Bronchial epithelial cell (primary cell): ENCODE measurements at regions not wholly inside any gene's neighbourhood (a gene's known extent, or its start where the extent isn't known, plus 50 kb on each side); places are given as distances from the start of the nearest gene placed in this dataset.
A peak's percentile ranks its signal among the peaks of the same experiment; 100 is the strongest.

Source experiments
- DNase-seq: peaks from one replicate; pipeline ENCODE4 v3.0.0-alpha.2; 2010; ENCODE audit warnings: low read depth
- FAIRE-seq: peaks from 2 replicates; lab custom pipeline; 2011; peaks lifted over from hg19 to GRCh38; lab: Jason Lieb, UNC
- H3K27me3 ChIP-seq: 2 replicates; pipeline ENCODE4 v1.5.1; 2011; ENCODE audit warnings: low read length; ENCODE audit not compliant: control insufficient read depth, insufficient read depth
- H3K36me3 ChIP-seq: 2 replicates; pipeline ENCODE4 v1.5.1; 2011; ENCODE audit warnings: low read length; ENCODE audit not compliant: control insufficient read depth, insufficient read depth
- H3K4me3 ChIP-seq: 2 replicates; pipeline ENCODE4 v1.5.1; 2011; ENCODE audit warnings: mild to moderate bottlenecking, low read depth, low read length, control low read depth
- CTCF ChIP-seq: IDR thresholded peaks from 2 replicates; pipeline ENCODE4 v1.5.1; 2011; ENCODE audit warnings: mild to moderate bottlenecking, moderate library complexity, low read length, control low read depth, inconsistent platforms; ENCODE audit not compliant: insufficient read depth, severe bottlenecking

- Histone ChIP-seq H3K4me3 (no peak overlapping the region), H3K27me3 (no peaks in the 10 kb centered on the region), H3K36me3 (no peaks in the 10 kb centered on the region)
- FAIRE-seq (no peak), DNase-seq (no peak)
- no peak for TF ChIP-seq CTCF
Observed at GRCh38 chr5:72034770-72035169, 72.5 kb upstream of the MAP1B start.

- TF ChIP-seq CTCF = no peak
- no peak for FAIRE-seq
- DNase-seq = no peak
- Histone ChIP-seq H3K27me3 (no peaks in the 10 kb centered on the region), H3K36me3 (no peaks in the 10 kb centered on the region), H3K4me3 (no peak overlapping the region)
Observed at GRCh38 chr5:72035831-72036230, 71.4 kb upstream of the MAP1B start.

- Histone ChIP-seq H3K27me3 (no peaks in the 10 kb centered on the region), H3K36me3 (no peaks in the 10 kb centered on the region), H3K4me3 (no peak overlapping the region)
- DNase-seq (peak; percentile 80), FAIRE-seq (no peak)
- TF ChIP-seq CTCF = no peak
Observed at GRCh38 chr5:72036951-72037350, 70.3 kb upstream of the MAP1B start.

- TF ChIP-seq CTCF = no peak
- no peak overlapping the region for H3K4me3 ChIP-seq
- no peak for FAIRE-seq
- H3K27me3 ChIP-seq = no peaks in the 10 kb centered on the region
- DNase-seq = no peak
- no peaks in the 10 kb centered on the region for H3K36me3 ChIP-seq
Observed at GRCh38 chr5:72040513-72040912, 66.8 kb upstream of the MAP1B start.

DNA sequence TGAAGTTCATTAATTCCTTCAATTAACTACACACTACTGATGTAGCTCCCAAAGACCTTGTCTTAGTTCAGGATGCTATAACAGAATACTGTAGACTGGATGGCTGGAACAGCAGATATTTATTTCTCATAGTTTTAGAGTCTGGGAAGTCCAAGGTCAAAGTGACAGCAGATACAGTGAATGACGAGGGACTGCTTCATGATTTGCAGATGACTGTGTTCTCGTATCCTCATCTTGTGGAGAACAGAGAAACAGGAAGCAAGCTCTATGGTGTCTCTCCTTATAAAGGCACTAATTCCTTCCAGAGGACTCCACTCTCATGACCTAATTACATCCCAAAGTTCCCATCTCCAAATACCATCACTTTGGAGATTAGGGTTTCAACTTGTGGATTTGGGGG, 65.6 kb upstream of the MAP1B start:
- FAIRE-seq (no peak), DNase-seq (no peak)
- H3K27me3 ChIP-seq = no peaks in the 10 kb centered on the region
- no peak overlapping the region for H3K4me3 ChIP-seq
- no peaks in the 10 kb centered on the region for H3K36me3 ChIP-seq
- TF ChIP-seq CTCF = no peak

DNA sequence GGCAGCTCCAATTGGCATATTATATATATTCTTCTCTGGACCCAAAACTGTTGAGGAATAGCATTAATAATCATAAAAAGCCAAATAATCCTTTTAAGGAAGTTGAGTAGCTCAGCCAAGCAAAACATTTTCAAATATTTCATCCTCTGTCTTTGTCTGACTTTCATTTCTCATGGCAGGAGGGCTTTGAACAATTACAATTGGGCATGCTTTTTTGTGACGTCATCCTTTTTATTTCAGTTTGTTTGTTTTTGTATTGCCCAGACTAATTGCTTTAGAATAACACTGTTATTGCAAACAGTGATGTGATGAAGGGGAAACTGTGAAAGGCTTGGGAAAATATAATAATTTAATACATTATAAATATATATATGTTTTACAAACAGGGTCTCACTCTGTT, 65.2 kb upstream of the MAP1B start:
- FAIRE-seq = no peak
- no peak for TF ChIP-seq CTCF
- DNase-seq = no peak
- Histone ChIP-seq H3K27me3 (no peaks in the 10 kb centered on the region), H3K36me3 (no peaks in the 10 kb centered on the region), H3K4me3 (no peak overlapping the region)
